ENCODE measurements at regions not wholly inside any gene's neighbourhood (a gene's known extent, or its start where the extent isn't known, plus 50 kb on each side); places are given as distances from the start of the nearest gene placed in this dataset.

DNA sequence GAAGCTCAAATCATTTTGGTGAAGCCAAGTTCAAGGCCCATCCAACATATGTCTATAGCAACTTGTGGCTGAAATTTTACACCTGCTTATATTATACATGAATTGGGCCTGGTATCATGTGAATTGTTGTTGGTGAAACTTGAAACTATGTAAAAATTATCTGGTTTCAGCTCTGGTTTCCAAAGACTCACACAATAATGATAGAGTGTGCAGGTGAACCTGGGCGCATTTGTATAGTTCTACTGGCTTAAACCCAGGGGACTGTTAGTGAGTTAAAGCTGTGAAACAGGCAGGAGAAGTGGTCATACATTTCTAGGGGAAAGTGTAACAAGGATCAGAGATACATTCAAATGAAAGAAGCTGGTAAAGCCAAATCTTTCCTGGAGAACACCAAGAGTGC lies 627.3 kb downstream of the METTL15 start:
- TF ChIP-seq RFX5 (IDR thresholded peaks at IDR 0.05; ENCODE audit: low read length) (no peak), GABPA (IDR thresholded peaks at IDR 0.05; ENCODE audit: low read depth) (no peak), FOXM1 (IDR thresholded peaks at IDR 0.05; ENCODE audit: low read depth) (no peak), RCOR1 (IDR thresholded peaks at IDR 0.05; ENCODE audit: low read length) (no peak), NFIC (IDR thresholded peaks at IDR 0.05; ENCODE audit: borderline replicate concordance) (no peak)
- TF ChIP-seq, protein P1, sequence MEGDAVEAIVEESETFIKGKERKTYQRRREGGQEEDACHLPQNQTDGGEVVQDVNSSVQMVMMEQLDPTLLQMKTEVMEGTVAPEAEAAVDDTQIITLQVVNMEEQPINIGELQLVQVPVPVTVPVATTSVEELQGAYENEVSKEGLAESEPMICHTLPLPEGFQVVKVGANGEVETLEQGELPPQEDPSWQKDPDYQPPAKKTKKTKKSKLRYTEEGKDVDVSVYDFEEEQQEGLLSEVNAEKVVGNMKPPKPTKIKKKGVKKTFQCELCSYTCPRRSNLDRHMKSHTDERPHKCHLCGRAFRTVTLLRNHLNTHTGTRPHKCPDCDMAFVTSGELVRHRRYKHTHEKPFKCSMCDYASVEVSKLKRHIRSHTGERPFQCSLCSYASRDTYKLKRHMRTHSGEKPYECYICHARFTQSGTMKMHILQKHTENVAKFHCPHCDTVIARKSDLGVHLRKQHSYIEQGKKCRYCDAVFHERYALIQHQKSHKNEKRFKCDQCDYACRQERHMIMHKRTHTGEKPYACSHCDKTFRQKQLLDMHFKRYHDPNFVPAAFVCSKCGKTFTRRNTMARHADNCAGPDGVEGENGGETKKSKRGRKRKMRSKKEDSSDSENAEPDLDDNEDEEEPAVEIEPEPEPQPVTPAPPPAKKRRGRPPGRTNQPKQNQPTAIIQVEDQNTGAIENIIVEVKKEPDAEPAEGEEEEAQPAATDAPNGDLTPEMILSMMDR (IDR thresholded peaks at IDR 0.05) = no peak
- TF ChIP-seq, protein P2, sequence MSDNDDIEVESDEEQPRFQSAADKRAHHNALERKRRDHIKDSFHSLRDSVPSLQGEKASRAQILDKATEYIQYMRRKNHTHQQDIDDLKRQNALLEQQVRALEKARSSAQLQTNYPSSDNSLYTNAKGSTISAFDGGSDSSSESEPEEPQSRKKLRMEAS (IDR thresholded peaks at IDR 0.05; ENCODE audit: low read depth) = no peak
- TF ChIP-seq, protein P3, sequence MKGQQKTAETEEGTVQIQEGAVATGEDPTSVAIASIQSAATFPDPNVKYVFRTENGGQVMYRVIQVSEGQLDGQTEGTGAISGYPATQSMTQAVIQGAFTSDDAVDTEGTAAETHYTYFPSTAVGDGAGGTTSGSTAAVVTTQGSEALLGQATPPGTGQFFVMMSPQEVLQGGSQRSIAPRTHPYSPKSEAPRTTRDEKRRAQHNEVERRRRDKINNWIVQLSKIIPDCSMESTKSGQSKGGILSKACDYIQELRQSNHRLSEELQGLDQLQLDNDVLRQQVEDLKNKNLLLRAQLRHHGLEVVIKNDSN (IDR thresholded peaks at IDR 0.05; ENCODE audit: borderline replicate concordance, low read depth) = no peak
